Mesendoderm (in vitro differentiated cells): ENCODE measurements at regions not wholly inside any gene's neighbourhood (a gene's known extent, or its start where the extent isn't known, plus 50 kb on each side); places are given as distances from the start of the nearest gene placed in this dataset.

Experiments used
- DNase-seq: peaks from one replicate; pipeline ENCODE4 v3.0.0; 2013
- H2AK5ac ChIP-seq: 2 replicates; pipeline ENCODE4 v1.6.1; 2013; ENCODE audit warnings: low read length, inconsistent platforms
- H2BK120ac ChIP-seq: 2 replicates; pipeline ENCODE4 v1.6.1; 2013; ENCODE audit warnings: low read depth, mild to moderate bottlenecking, low read length, moderate library complexity, mixed read lengths
- H2BK15ac ChIP-seq: replicated peaks from 2 replicates; pipeline ENCODE4 v1.6.1; 2013; ENCODE audit warnings: low read depth, mild to moderate bottlenecking, moderate library complexity
- H2BK5ac ChIP-seq: 2 replicates; pipeline ENCODE4 v1.6.1; 2013; ENCODE audit warnings: low read length, inconsistent platforms
- H3K18ac ChIP-seq: 2 replicates; pipeline ENCODE4 v1.6.1; 2013; ENCODE audit warnings: mild to moderate bottlenecking, low read length, mixed read lengths
- H3K23ac ChIP-seq: one replicate; pipeline ENCODE4 v1.6.1; 2013; ENCODE audit warnings: low read length
- H3K27ac ChIP-seq: 2 replicates; pipeline ENCODE4 v1.5.1; 2013; ENCODE audit warnings: low read depth, mild to moderate bottlenecking, inconsistent platforms, low read length, moderate library complexity
- H3K27me3 ChIP-seq: 2 replicates; pipeline ENCODE4 v1.6.1; 2013; ENCODE audit warnings: low read length, control low read depth, mild to moderate bottlenecking, inconsistent platforms; ENCODE audit not compliant: insufficient read depth, poor library complexity
- H3K36me3 ChIP-seq: 2 replicates; pipeline ENCODE4 v1.6.1; 2013; ENCODE audit warnings: low read length, inconsistent platforms; ENCODE audit not compliant: control insufficient read depth, insufficient read depth
- H3K4ac ChIP-seq: one replicate; pipeline ENCODE4 v1.6.1; 2013; ENCODE audit warnings: low read depth, mild to moderate bottlenecking, low read length, moderate library complexity
- H3K4me1 ChIP-seq: 2 replicates; pipeline ENCODE4 v1.6.1; 2013; ENCODE audit warnings: low read depth, low read length, inconsistent platforms; ENCODE audit not compliant: control insufficient read depth
- H3K4me2 ChIP-seq: 2 replicates; pipeline ENCODE4 v1.6.1; 2013; ENCODE audit warnings: low read length
- H3K4me3 ChIP-seq: 2 replicates; pipeline ENCODE4 v1.5.1; 2013; ENCODE audit warnings: mild to moderate bottlenecking, low read length
- H3K56ac ChIP-seq: one replicate; pipeline ENCODE4 v1.6.1; 2013; ENCODE audit warnings: low read length
- H3K79me1 ChIP-seq: 2 replicates; pipeline ENCODE4 v1.6.1; 2013; ENCODE audit warnings: low read length, inconsistent platforms
- H3K79me2 ChIP-seq: 2 replicates; pipeline ENCODE4 v1.6.1; 2013; ENCODE audit warnings: mild to moderate bottlenecking, low read length; ENCODE audit not compliant: control insufficient read depth, insufficient read depth
- H3K9ac ChIP-seq: 2 replicates; pipeline ENCODE4 v1.6.1; 2013; ENCODE audit warnings: low read length, inconsistent platforms
- H4K5ac ChIP-seq: one replicate; pipeline ENCODE4 v1.6.1; 2013; ENCODE audit warnings: low read length
- H4K8ac ChIP-seq: one replicate; pipeline ENCODE4 v1.6.1; 2013; ENCODE audit warnings: low read depth, mild to moderate bottlenecking, control low read depth, low read length, moderate library complexity
- WGBS: extraction: QIAGEN DNeasy Blood & Tissue Kit; methylation state at CpG from one replicate; pipeline ENCODE4 v1.1.7; 2013; ENCODE audit warnings: low lambda C conversion rate, missing lambda C conversion rate; ENCODE audit not compliant: insufficient coverage; ENCODE audit errors: extremely low coverage; 5-methylcytosine and 5-hydroxymethylcytosine counted together

DNA sequence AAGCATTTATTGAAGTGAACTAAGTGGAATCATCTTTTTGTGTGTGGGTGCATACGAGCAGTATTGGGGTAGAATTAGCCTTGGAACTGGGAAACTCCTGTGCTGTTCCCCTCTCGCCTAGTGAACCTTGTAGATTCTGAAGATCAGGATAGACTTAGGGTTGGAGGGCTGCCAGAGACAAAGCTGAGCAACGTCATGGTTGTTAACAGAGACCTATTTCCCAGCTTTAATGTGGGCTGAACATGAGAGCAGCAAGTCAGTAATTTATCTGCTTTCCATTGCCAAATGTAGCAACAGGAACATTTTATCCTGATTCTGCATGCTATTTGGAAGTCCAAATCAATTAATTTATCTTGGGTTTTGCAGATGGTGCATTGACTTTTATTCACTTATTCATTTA lies 246.6 kb downstream of the IL20RB start:
- H2BK5ac ChIP-seq: no peak overlapping the region
- no peaks in the 10 kb centered on the region for H3K27me3 ChIP-seq
- H4K5ac ChIP-seq: no peak overlapping the region
- H3K36me3 ChIP-seq: no peaks in the 10 kb centered on the region
- no peaks in the 10 kb centered on the region for H3K4me1 ChIP-seq
- no peak overlapping the region for H3K56ac ChIP-seq
- no peak overlapping the region for H3K4ac ChIP-seq
- no peaks in the 10 kb centered on the region for H3K79me2 ChIP-seq
- H3K79me1 ChIP-seq: no peaks in the 10 kb centered on the region
- no peak overlapping the region for H4K8ac ChIP-seq
- H3K27ac ChIP-seq: no peak overlapping the region
- no peak overlapping the region for H3K4me2 ChIP-seq
- no peak overlapping the region for H2AK5ac ChIP-seq
- no peak overlapping the region for H3K23ac ChIP-seq
- H3K9ac ChIP-seq: no peak overlapping the region
- H3K4me3 ChIP-seq: no peak overlapping the region
- no peak overlapping the region for H2BK15ac ChIP-seq
- no CpG with 5 or more reads among the region's 3 CpGs for WGBS
- no peak overlapping the region for H3K18ac ChIP-seq
- no peak overlapping the region for H2BK120ac ChIP-seq
- DNase-seq: no peak

DNA sequence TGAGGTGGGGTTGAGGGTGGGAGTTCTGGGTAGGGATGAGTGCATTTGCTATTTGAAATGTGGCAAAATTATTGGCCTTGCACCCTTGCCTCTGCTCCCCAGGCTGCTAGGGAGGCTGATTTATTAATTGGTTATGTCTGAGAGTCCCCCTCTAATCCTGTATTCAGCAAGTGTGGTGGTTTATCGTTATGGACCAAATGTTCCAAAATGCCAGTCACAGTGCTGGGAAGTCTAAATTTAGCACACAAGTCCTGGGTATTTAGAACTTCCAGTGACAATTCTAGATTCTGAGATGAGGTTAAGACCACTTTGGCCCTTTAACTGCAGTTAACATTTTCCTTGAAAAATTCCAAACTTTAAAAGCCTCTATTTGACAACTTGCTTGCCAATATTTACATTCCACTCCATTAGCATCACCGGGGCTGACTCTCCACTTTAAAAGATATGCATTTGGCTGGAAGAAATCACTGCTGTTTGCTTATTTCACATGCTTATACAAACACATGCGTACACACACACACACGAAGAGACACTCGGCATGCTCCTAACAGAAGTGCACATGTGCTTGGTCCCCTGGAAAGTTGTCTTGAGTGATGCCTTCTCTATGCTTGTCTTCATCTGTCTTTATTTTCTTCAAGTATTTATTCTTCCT lies 247.7 kb downstream of the IL20RB start:
- DNase-seq: no peak
- H3K23ac ChIP-seq: no peak overlapping the region
- no peak overlapping the region for H2BK5ac ChIP-seq
- H2BK15ac ChIP-seq: no peak overlapping the region
- no peaks in the 10 kb centered on the region for H3K36me3 ChIP-seq
- H4K8ac ChIP-seq: no peak overlapping the region
- H3K27me3 ChIP-seq: no peaks in the 10 kb centered on the region
- WGBS: no CpG with 5 or more reads among the region's 5 CpGs
- H3K4me1 ChIP-seq: no peaks in the 10 kb centered on the region
- H3K4ac ChIP-seq: no peak overlapping the region
- no peak overlapping the region for H3K27ac ChIP-seq
- H2BK120ac ChIP-seq: no peak overlapping the region
- H3K4me2 ChIP-seq: no peak overlapping the region
- H3K18ac ChIP-seq: no peak overlapping the region
- H3K79me1 ChIP-seq: no peaks in the 10 kb centered on the region
- no peak overlapping the region for H3K9ac ChIP-seq
- no peak overlapping the region for H3K4me3 ChIP-seq
- H2AK5ac ChIP-seq: no peak overlapping the region
- H3K56ac ChIP-seq: no peak overlapping the region
- no peak overlapping the region for H4K5ac ChIP-seq
- no peaks in the 10 kb centered on the region for H3K79me2 ChIP-seq

DNA sequence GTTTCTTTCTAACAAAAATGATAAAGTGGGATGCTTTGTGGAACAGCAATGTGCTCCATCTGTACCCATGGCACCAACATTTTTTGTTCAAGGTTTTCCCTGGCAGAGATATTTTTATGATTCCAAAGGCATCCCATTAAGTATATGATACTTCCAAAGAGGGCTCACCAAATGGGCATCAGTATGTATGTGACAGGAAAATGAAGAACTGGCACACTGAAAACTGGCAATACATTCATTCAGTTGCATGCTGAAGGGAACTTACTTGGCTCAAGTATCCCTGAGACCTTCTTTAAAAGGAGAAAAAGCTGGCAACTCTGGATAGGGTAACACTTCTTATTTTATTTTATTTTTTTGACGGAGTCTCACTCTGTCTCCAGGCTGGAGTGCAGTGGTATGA lies 249.8 kb downstream of the IL20RB start:
- no peak overlapping the region for H2BK5ac ChIP-seq
- H3K79me2 ChIP-seq: no peaks in the 10 kb centered on the region
- no peaks in the 10 kb centered on the region for H3K79me1 ChIP-seq
- H3K23ac ChIP-seq: no peak overlapping the region
- H3K4me1 ChIP-seq: no peaks in the 10 kb centered on the region
- H3K9ac ChIP-seq: no peak overlapping the region
- H2BK120ac ChIP-seq: no peak overlapping the region
- H3K27me3 ChIP-seq: no peaks in the 10 kb centered on the region
- no peak overlapping the region for H3K4me2 ChIP-seq
- H3K4me3 ChIP-seq: no peak overlapping the region
- no peak overlapping the region for H2AK5ac ChIP-seq
- H3K56ac ChIP-seq: no peak overlapping the region
- WGBS: no CpG with 5 or more reads among the region's 1 CpG
- no peaks in the 10 kb centered on the region for H3K36me3 ChIP-seq
- H3K18ac ChIP-seq: no peak overlapping the region
- H3K4ac ChIP-seq: no peak overlapping the region
- no peak overlapping the region for H4K8ac ChIP-seq
- no peak overlapping the region for H4K5ac ChIP-seq
- H3K27ac ChIP-seq: no peak overlapping the region
- H2BK15ac ChIP-seq: no peak overlapping the region
- no peak for DNase-seq

DNA sequence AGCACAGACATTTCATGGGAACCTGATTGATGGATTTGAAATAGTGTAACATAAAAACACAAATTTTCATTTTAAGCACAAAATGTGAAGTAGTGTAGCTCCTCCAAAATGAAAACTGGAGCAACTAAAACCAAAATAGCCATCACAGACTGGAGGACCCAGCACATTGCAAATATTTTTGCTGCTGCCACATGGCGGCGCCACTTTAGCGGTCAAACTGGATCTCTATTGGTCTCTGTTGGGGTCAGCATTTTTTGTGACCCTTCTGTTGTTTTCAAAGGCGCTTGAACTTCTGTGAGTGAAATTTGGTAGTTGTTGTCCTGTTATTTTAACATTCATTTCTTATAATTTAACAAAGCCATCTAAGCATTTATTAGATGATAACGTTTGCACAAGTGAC lies 259.9 kb downstream of the IL20RB start:
- Histone ChIP-seq H3K56ac (no peak overlapping the region), H2BK120ac (no peak overlapping the region), H3K18ac (no peak overlapping the region), H2AK5ac (no peak overlapping the region), H3K4me3 (no peak overlapping the region), H4K5ac (no peak overlapping the region), H3K4me1 (no peaks in the 10 kb centered on the region), H2BK5ac (no peak overlapping the region), H3K27ac (no peak overlapping the region), H3K79me2 (no peaks in the 10 kb centered on the region), H3K4ac (no peak overlapping the region), H3K27me3 (no peaks in the 10 kb centered on the region), H3K4me2 (no peak overlapping the region), H3K36me3 (no peaks in the 10 kb centered on the region), H3K23ac (no peak overlapping the region), H3K9ac (no peak overlapping the region), H2BK15ac (no peak overlapping the region), H3K79me1 (no peaks in the 10 kb centered on the region), H4K8ac (no peak overlapping the region)
- DNase-seq: peak; percentile 47
- no CpG with 5 or more reads among the region's 5 CpGs for WGBS

DNA sequence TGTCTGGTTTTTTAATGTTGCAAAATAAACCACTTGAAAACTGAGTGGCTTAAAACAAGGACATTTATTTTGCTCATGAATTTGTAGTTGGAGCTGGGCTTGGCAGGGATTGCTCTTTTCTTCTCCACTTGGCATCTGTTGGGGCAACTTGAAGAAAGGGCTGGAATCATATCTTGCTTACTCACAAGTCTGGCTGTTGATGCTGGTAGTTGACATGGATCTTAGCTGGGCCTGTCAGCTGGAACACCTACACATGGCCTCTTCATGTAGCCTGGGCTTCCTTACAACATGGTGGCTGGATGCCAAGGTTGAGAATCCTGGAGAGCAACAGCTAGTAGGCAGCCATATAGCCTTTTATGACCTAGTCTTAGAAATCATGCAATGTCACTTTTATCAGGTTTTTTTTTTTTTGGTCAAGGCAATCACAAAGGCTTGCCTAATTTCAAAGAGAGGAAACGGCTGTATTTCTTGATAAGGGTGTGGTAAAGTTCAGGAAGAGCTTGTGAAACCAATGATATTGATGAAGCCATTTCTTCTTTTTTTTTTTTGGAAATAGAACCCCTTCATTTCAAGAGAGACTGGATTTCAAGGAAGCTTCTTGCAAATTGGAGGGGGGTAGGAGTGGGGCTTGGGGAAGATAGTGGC lies 262.1 kb downstream of the IL20RB start:
- Histone ChIP-seq H3K4ac (no peak overlapping the region), H3K9ac (no peak overlapping the region), H4K8ac (no peak overlapping the region), H3K4me2 (no peak overlapping the region), H2BK15ac (no peak overlapping the region), H3K79me1 (no peaks in the 10 kb centered on the region), H3K4me3 (no peak overlapping the region), H2AK5ac (no peak overlapping the region), H3K18ac (no peak overlapping the region), H3K79me2 (no peaks in the 10 kb centered on the region), H3K27me3 (no peaks in the 10 kb centered on the region), H3K27ac (no peak overlapping the region), H3K4me1 (no peaks in the 10 kb centered on the region), H3K23ac (no peak overlapping the region), H2BK120ac (no peak overlapping the region), H3K36me3 (no peaks in the 10 kb centered on the region), H2BK5ac (no peak overlapping the region), H3K56ac (no peak overlapping the region), H4K5ac (no peak overlapping the region)
- no peak for DNase-seq
- no CpG with 5 or more reads among the region's 1 CpG for WGBS

DNA sequence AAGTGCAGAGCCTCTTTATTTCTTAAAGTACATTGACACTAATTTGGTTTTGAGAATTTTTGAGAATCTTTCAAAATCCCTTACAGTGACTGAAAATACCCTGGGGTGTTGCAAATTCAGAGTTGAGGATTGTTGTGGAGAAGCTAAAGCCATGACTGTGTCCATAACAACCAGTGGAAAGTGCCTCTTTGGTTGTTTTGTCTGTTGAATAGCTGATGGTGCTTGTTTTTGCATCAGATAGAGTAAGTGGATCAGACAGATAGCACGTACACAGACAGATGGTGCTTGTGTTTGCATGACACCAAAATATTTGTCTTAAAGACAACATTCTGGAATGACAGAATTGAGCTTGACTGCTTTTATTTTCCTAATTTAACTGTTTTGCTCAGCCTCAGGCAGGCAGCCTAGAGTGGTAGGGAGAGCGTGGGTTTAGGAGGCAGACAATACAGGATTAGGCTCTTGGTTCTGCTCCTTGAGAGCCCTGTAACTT lies 265.0 kb downstream of the IL20RB start:
- no peaks in the 10 kb centered on the region for H3K79me1 ChIP-seq

More for the DNA sequence above, 265.0 kb downstream of the IL20RB start:
- Histone ChIP-seq H3K4me1 (no peaks in the 10 kb centered on the region), H2BK15ac (no peak overlapping the region), H3K9ac (no peak overlapping the region), H4K5ac (no peak overlapping the region), H4K8ac (no peak overlapping the region), H3K23ac (no peak overlapping the region), H2BK5ac (no peak overlapping the region), H3K79me2 (no peaks in the 10 kb centered on the region), H2BK120ac (no peak overlapping the region), H2AK5ac (no peak overlapping the region), H3K4me3 (no peak overlapping the region), H3K56ac (no peak overlapping the region), H3K36me3 (no peaks in the 10 kb centered on the region), H3K4me2 (no peak overlapping the region), H3K27ac (no peak overlapping the region), H3K27me3 (no peaks in the 10 kb centered on the region), H3K18ac (no peak overlapping the region), H3K4ac (no peak overlapping the region)
- DNase-seq: no peak
- WGBS: no CpG with 5 or more reads among the region's 2 CpGs
